Neuronal stem cell (in vitro differentiated cells): ENCODE measurements at regions not wholly inside any gene's neighbourhood (a gene's known extent, or its start where the extent isn't known, plus 50 kb on each side); places are given as distances from the start of the nearest gene placed in this dataset.

Experiments
- DNase-seq: peaks from one replicate; pipeline ENCODE4 v3.0.0-alpha.2; 2013; ENCODE audit warnings: low spot score
- H2AFZ ChIP-seq: one replicate; pipeline ENCODE4 v1.6.1; 2013; ENCODE audit warnings: mild to moderate bottlenecking, low read length, inconsistent platforms
- H2AK5ac ChIP-seq: 2 replicates; pipeline ENCODE4 v1.6.1; 2013; ENCODE audit warnings: low read depth, mild to moderate bottlenecking, inconsistent platforms, low read length, moderate library complexity, mixed read lengths
- H2BK120ac ChIP-seq: 2 replicates; pipeline ENCODE4 v1.6.1; 2013; ENCODE audit warnings: low read depth, mild to moderate bottlenecking, inconsistent platforms, low read length, moderate library complexity, mixed read lengths
- H2BK12ac ChIP-seq: one replicate; pipeline ENCODE4 v1.6.1; 2013; ENCODE audit warnings: low read length, inconsistent platforms
- H2BK15ac ChIP-seq: 2 replicates; pipeline ENCODE4 v1.6.1; 2013; ENCODE audit warnings: mild to moderate bottlenecking, low read length, inconsistent platforms, mixed read lengths
- H2BK5ac ChIP-seq: one replicate; pipeline ENCODE4 v1.6.1; 2013; ENCODE audit warnings: inconsistent platforms, mild to moderate bottlenecking, low read length, moderate library complexity
- H3K14ac ChIP-seq: one replicate; pipeline ENCODE4 v1.6.1; 2013; ENCODE audit warnings: low read length, inconsistent platforms
- H3K18ac ChIP-seq: 2 replicates; pipeline ENCODE4 v1.6.1; 2013; ENCODE audit warnings: low read length, inconsistent platforms
- H3K23ac ChIP-seq: 2 replicates; pipeline ENCODE4 v1.6.1; 2013; ENCODE audit warnings: low read depth, mild to moderate bottlenecking, mixed read lengths, low read length, inconsistent platforms; ENCODE audit not compliant: poor library complexity
- H3K27ac ChIP-seq: replicated peaks from 3 replicates; pipeline ENCODE4 v1.5.1; 2013; ENCODE audit warnings: low read length, inconsistent platforms
- H3K27me3 ChIP-seq, 3 experiments: 2 replicates each; pipeline ENCODE4 v1.6.1; 2013; ENCODE audit warnings: low read length in 3 of 3, mild to moderate bottlenecking in 2 of 3, inconsistent platforms in 1 of 3, low read depth in 1 of 3, mixed read lengths in 1 of 3, moderate library complexity in 1 of 3; ENCODE audit not compliant: control insufficient read depth in 3 of 3, insufficient read depth in 3 of 3
- H3K36me3 ChIP-seq, 2 donors: replicated peaks in 1 of 2; 2 replicates each; pipeline ENCODE4 v1.6.1; 2013; ENCODE audit warnings: low read length in 2 of 2; ENCODE audit not compliant: control insufficient read depth in 2 of 2, insufficient read depth in 2 of 2
- H3K4ac ChIP-seq: 2 replicates; pipeline ENCODE4 v1.6.1; 2013; ENCODE audit warnings: inconsistent platforms, mild to moderate bottlenecking, low read length, moderate library complexity
- H3K4me1 ChIP-seq, 2 donors: 1 replicate in 1 of 2; 2 replicates in 1 of 2; pipeline ENCODE4 v1.6.1; 2013; ENCODE audit warnings: low read length in 2 of 2, low read depth in 1 of 2; ENCODE audit not compliant: control insufficient read depth in 2 of 2, insufficient read depth in 1 of 2
- H3K4me2 ChIP-seq: one replicate; pipeline ENCODE4 v1.6.1; 2013; ENCODE audit warnings: mild to moderate bottlenecking, low read length, inconsistent platforms; ENCODE audit not compliant: insufficient read depth, poor library complexity, severe bottlenecking
- H3K4me3 ChIP-seq, 2 donors: 2 replicates each; pipeline ENCODE4 v1.5.1; 2013; ENCODE audit warnings: low read length in 2 of 2, mild to moderate bottlenecking in 2 of 2, inconsistent platforms in 1 of 2, moderate library complexity in 1 of 2
- H3K79me1 ChIP-seq: one replicate; pipeline ENCODE4 v1.6.1; 2013; ENCODE audit warnings: low read depth, mild to moderate bottlenecking, inconsistent platforms, low read length, moderate library complexity
- H3K9ac ChIP-seq: one replicate; pipeline ENCODE4 v1.6.1; 2013; ENCODE audit warnings: mild to moderate bottlenecking, low read depth, low read length, inconsistent platforms; ENCODE audit not compliant: poor library complexity
- H3K9me3 ChIP-seq, 2 donors: replicated peaks in 1 of 2; 2 replicates each; pipeline versions ENCODE3 to v1.6.1; 2013; ENCODE audit warnings: low read length in 2 of 2, mild to moderate bottlenecking in 2 of 2, inconsistent platforms in 1 of 2, low read depth in 1 of 2, mixed read lengths in 1 of 2, moderate library complexity in 1 of 2; ENCODE audit not compliant: control insufficient read depth in 2 of 2, insufficient read depth in 1 of 2
- H4K8ac ChIP-seq: one replicate; pipeline ENCODE4 v1.6.1; 2013; ENCODE audit warnings: low read depth, mild to moderate bottlenecking, inconsistent platforms, low read length, moderate library complexity
- H4K91ac ChIP-seq: one replicate; pipeline ENCODE4 v1.6.1; 2013; ENCODE audit warnings: low read length, low read depth, mild to moderate bottlenecking, inconsistent platforms; ENCODE audit not compliant: poor library complexity
- WGBS, 2 donors: extraction: QIAGEN DNeasy Blood & Tissue Kit; methylation state at CpG; one replicate each; pipeline ENCODE4 v1.1.7; 2013; ENCODE audit warnings: missing lambda C conversion rate in 2 of 2, mixed read lengths in 1 of 2; ENCODE audit not compliant: insufficient read length in 2 of 2, insufficient replicate concordance in 1 of 2; ENCODE audit errors: extremely low coverage in 2 of 2; 5-methylcytosine and 5-hydroxymethylcytosine counted together

DNA sequence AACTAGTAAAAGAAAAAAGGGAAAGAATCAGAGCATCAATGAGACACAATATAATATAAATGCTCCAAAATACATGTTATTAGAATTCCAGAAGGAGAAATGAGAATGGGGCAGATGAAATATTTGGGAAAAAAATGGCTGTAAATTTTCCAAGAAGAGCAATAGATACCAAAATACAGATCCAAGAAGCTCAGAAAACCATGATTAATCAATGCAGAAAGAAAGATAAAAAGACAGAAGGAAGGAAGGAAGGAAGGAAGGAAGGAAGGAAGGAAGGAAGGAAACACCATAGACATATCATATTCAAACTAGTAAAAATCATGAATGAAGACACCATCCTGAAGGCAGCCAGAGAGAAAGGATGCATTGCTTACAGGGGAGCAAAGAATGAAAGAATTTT is 920.9 kb downstream of the EFNA5 start:
- no peaks in the 10 kb centered on the region for H3K79me1 ChIP-seq
- no peaks in the 10 kb centered on the region for H3K9me3 ChIP-seq
- H3K4me1 ChIP-seq, result peaks cover 0 to under 1% of the 10 kb centered on the region in 2 donors
- H2BK15ac ChIP-seq, result no peak overlapping the region
- no peak overlapping the region for H2AFZ ChIP-seq
- H3K18ac ChIP-seq, result no peak overlapping the region
- H3K4ac ChIP-seq, result no peak overlapping the region
- no peak overlapping the region for H2BK12ac ChIP-seq
- no peak for DNase-seq
- H3K14ac ChIP-seq, result no peak overlapping the region
- H3K27ac ChIP-seq, result no peak overlapping the region
- no peak overlapping the region for H2BK5ac ChIP-seq
- H3K36me3 ChIP-seq, result no peaks in the 10 kb centered on the region
- H4K91ac ChIP-seq, result no peak overlapping the region
- H3K4me2 ChIP-seq, result no peak overlapping the region
- H4K8ac ChIP-seq, result no peak overlapping the region
- no peak overlapping the region for H3K4me3 ChIP-seq
- H2AK5ac ChIP-seq, result no peak overlapping the region
- no peak overlapping the region for H3K9ac ChIP-seq
- H3K27me3 ChIP-seq, result no peaks in the 10 kb centered on the region
- no peak overlapping the region for H3K23ac ChIP-seq
- no peak overlapping the region for H2BK120ac ChIP-seq

- H3K18ac ChIP-seq, result no peak overlapping the region
- no peak for DNase-seq
- H3K4me2 ChIP-seq, result no peak overlapping the region
- H3K4me3 ChIP-seq, result no peak overlapping the region
- H3K79me1 ChIP-seq, result no peaks in the 10 kb centered on the region
- H4K8ac ChIP-seq, result no peak overlapping the region
- H3K27ac ChIP-seq, result no peak overlapping the region
- no peak overlapping the region for H2AFZ ChIP-seq
- H3K9ac ChIP-seq, result no peak overlapping the region
- H3K4ac ChIP-seq, result no peak overlapping the region
- H2BK15ac ChIP-seq, result no peak overlapping the region
- no peaks in the 10 kb centered on the region for H3K27me3 ChIP-seq
- H4K91ac ChIP-seq, result no peak overlapping the region
- no peak overlapping the region for H3K23ac ChIP-seq
- H3K36me3 ChIP-seq, result no peaks in the 10 kb centered on the region
- no peak overlapping the region for H2BK5ac ChIP-seq
- no CpG with 5 or more reads among the region's 2 CpGs for WGBS, 2 donors
- no peak overlapping the region for H3K14ac ChIP-seq
- no peak overlapping the region for H2BK120ac ChIP-seq
- H3K9me3 ChIP-seq, result no peaks in the 10 kb centered on the region
- H3K4me1 ChIP-seq, result no peaks in the 10 kb centered on the region
- no peak overlapping the region for H2AK5ac ChIP-seq
- H2BK12ac ChIP-seq, result no peak overlapping the region
These were observed 931.6 kb downstream of the EFNA5 start for GRCh38 chr5:106739127-106739526.

DNA sequence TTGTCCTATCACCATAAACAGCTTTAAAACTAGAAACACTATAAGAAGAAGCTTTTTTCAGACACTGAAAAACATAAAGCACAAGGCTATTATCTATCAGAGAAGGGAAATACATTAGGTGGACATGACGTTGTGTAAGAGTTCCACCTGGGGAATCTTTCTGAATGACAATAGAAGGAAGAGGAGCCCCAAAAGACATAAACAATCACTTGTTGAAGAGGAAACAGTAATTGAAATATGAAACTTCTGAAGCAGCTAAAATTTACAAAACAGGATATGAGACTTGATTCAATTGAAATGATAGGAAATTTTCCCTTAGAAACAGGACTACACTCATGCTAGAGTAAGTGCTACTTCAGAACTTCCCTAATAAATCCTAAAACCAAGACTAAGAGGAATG is 933.6 kb downstream of the EFNA5 start:
- Histone ChIP-seq H3K9ac (no peak overlapping the region), H3K4me3 (no peak overlapping the region), H4K8ac (no peak overlapping the region), H3K9me3 (no peaks in the 10 kb centered on the region), H3K4me1 (no peaks in the 10 kb centered on the region), H2BK5ac (no peak overlapping the region), H3K27ac (no peak overlapping the region), H3K14ac (no peak overlapping the region), H3K4ac (no peak overlapping the region), H2AK5ac (no peak overlapping the region), H3K23ac (no peak overlapping the region), H2BK12ac (no peak overlapping the region), H3K36me3 (no peaks in the 10 kb centered on the region), H3K4me2 (no peak overlapping the region), H2BK15ac (no peak overlapping the region), H3K18ac (no peak overlapping the region), H2BK120ac (no peak overlapping the region), H3K79me1 (no peaks in the 10 kb centered on the region), H2AFZ (no peak overlapping the region), H3K27me3 (no peaks in the 10 kb centered on the region), H4K91ac (no peak overlapping the region)
- DNase-seq, result no peak
- WGBS, 2 donors, result no CpG with 5 or more reads among the region's 1 CpG

DNA sequence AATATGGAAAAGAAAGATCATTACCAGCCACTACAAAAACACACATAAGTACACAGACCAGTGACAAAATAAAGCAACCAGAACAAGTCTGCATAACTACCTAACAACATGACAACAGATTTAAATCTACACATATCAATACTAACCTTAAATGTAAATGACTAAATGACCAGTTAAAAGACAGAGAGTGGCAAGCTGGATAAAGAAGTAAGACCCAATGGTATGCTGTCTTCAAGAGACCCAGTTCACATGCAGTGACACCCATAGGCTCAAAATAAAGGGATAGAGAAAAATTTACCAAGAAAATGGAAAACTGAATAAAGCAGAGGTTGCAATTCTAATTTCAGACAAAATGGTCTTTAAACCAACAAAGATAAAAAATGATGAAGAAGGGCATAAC is 938.1 kb downstream of the EFNA5 start:
- no peaks in the 10 kb centered on the region for H3K79me1 ChIP-seq
- no peaks in the 10 kb centered on the region for H3K4me1 ChIP-seq
- no peak overlapping the region for H4K8ac ChIP-seq
- H3K36me3 ChIP-seq, result no peaks in the 10 kb centered on the region
- H3K27ac ChIP-seq, result no peak overlapping the region
- no peak overlapping the region for H3K14ac ChIP-seq
- H2AFZ ChIP-seq, result no peak overlapping the region
- H4K91ac ChIP-seq, result no peak overlapping the region
- H2BK12ac ChIP-seq, result no peak overlapping the region
- H3K4me2 ChIP-seq, result no peak overlapping the region
- peaks cover 0 to 4% of the 10 kb centered on the region in 2 donors for H3K9me3 ChIP-seq
- no peak overlapping the region for H2BK120ac ChIP-seq
- DNase-seq, result no peak
- no peak overlapping the region for H3K4me3 ChIP-seq
- H2AK5ac ChIP-seq, result no peak overlapping the region
- H2BK5ac ChIP-seq, result no peak overlapping the region
- H3K9ac ChIP-seq, result no peak overlapping the region
- H3K4ac ChIP-seq, result no peak overlapping the region
- no peak overlapping the region for H2BK15ac ChIP-seq
- H3K23ac ChIP-seq, result no peak overlapping the region
- H3K27me3 ChIP-seq, result no peaks in the 10 kb centered on the region
- no peak overlapping the region for H3K18ac ChIP-seq
